ES-I3 (cell line): ENCODE measurements at regions not wholly inside any gene's neighbourhood (a gene's known extent, or its start where the extent isn't known, plus 50 kb on each side); places are given as distances from the start of the nearest gene placed in this dataset.

Experiments
- H3K36me3 ChIP-seq: 2 replicates; pipeline ENCODE4 v1.6.1; 2013; ENCODE audit warnings: mild to moderate bottlenecking, low read length, control low read depth, moderate library complexity; ENCODE audit not compliant: insufficient read depth
- H3K4me1 ChIP-seq: 2 replicates; pipeline ENCODE4 v1.6.1; 2013; ENCODE audit warnings: mild to moderate bottlenecking, control low read depth, low read length; ENCODE audit not compliant: insufficient read depth
- H3K9ac ChIP-seq: 2 replicates; pipeline ENCODE4 v1.6.1; 2013; ENCODE audit warnings: low read depth, mild to moderate bottlenecking, low read length, moderate library complexity
- H3K9me3 ChIP-seq: 2 replicates; pipeline ENCODE4 v1.6.1; 2013; ENCODE audit warnings: mild to moderate bottlenecking, low read length, moderate library complexity; ENCODE audit not compliant: control insufficient read depth, insufficient read depth

DNA sequence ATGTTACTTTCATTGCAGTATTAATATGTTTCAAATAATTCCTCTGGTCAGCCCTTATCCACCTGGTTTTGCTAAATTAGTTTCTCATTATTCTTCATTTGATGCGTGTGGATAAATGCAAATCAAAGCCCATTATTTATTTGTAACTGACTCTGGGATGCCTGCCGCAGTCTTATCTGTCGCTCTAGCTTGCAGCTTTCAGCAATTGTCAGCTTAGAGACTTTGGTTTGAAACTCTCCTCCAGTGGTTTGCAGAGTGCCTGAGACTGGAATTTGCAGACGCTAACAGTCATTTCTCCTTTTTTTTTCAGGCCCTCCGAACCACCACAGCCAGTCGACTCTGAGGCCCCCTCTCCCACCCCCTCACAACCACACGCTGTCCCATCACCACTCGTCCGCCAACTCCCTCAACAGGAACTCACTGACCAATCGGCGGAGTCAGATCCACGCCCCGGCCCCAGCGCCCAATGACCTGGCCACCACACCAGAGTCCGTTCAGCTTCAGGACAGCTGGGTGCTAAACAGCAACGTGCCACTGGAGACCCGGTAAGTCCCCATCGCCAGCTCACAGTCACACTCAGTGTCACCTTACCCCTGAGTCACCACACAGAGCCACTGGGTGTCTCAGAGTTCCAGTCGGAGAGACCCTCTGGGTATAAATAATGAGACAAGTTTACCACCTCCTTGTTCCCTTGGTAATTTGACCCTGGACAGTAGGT is 339.0 kb upstream of the WWC1 start:
- H3K36me3 ChIP-seq: no peaks in the 10 kb centered on the region
- H3K4me1 ChIP-seq: peaks cover 18% of the 10 kb centered on the region; the same call in 1 of the 2 replicates
- H3K9ac ChIP-seq: no peak overlapping the region

DNA sequence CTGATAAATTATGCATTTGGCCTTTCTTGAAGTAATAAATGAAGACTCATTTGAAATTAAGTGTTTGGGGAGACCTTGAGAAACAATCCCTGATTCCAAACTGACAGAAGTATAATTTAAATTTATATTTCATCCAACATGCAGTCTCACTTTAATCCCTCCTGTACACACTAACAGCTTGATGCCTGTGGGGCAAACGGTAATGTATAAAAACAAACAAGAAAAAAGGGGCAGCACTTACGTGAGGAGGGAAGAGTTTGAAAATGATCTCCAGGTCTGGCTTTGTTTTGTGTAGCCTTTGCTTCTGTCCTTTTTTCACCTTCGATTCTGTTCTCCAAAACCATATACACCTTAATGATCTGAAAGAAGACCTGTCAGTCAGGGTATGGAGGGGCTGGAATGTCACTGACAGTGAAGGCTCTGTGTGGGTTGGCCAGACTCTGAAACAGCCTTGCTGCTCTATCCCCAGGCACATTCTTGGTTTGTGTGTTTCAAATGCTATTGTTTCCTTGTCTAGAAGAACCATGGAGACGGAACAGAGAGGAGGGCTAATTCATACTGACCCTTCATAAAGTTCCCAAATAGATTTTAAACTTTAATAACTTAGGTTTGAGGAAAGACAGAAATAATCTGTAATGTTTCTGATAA is 338.2 kb upstream of the WWC1 start:
- H3K9me3 ChIP-seq: no peaks in the 10 kb centered on the region
- H3K9ac ChIP-seq: no peak overlapping the region
- no peaks in the 10 kb centered on the region for H3K36me3 ChIP-seq
- peaks cover 18% of the 10 kb centered on the region; the same call in 1 of the 2 replicates for H3K4me1 ChIP-seq

More for the DNA sequence above, 339.0 kb upstream of the WWC1 start:
- H3K9me3 ChIP-seq: no peaks in the 10 kb centered on the region

GRCh38 chr5:167961731-167962130 is 329.7 kb upstream of the WWC1 start:
- Histone ChIP-seq H3K9me3 (peaks cover 4% of the 10 kb centered on the region; the same call in 1 of the 2 replicates), H3K9ac (no peak overlapping the region), H3K36me3 (no peaks in the 10 kb centered on the region), H3K4me1 (no peaks in the 10 kb centered on the region)

DNA sequence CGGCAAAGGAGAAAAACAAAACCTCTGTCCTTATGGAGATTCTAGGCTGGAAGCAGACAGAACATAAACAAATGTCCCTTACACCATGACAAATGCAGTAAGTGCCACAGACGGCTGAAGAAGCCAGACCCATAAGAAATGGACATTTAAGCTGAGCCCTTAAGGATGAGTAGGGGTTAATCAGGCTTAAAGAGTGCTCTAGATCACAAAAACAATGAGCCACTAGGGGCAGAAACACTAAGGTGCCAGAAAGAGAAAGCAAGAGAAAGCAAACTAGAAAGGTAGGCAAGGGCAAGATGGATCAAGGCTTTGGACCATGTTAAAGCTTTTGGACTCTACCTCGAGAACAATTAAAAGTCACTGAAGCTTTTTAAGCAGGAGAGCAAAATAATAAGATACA is 326.9 kb upstream of the WWC1 start:
- no peaks in the 10 kb centered on the region for H3K4me1 ChIP-seq
- H3K36me3 ChIP-seq: no peaks in the 10 kb centered on the region
- H3K9me3 ChIP-seq: peaks cover 4% of the 10 kb centered on the region; the same call in 1 of the 2 replicates
- no peak overlapping the region for H3K9ac ChIP-seq

GRCh38 chr5:167965710-167966109 is 325.7 kb upstream of the WWC1 start:
- Histone ChIP-seq H3K9ac (no peak overlapping the region), H3K9me3 (no peaks in the 10 kb centered on the region), H3K4me1 (no peaks in the 10 kb centered on the region), H3K36me3 (no peaks in the 10 kb centered on the region)

DNA sequence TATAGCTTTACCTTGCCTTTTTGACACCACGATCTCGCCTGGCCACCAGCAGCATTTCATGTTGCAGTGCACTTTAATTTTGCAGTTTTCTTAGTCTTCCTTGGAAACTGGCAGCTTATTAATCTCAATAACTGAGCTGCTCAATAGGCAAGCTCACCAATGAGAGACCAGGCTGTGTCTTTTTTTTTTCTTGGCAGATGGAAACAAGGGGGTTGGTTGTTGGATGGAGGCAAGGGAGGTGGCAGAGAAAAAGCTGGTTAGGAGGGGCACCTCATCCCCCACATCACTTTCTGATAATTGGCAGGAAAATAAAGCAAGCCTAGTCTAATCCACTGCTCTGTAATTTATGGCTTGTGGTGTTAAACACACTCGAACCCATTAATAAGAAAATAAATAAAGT is 324.5 kb upstream of the WWC1 start:
- Histone ChIP-seq H3K36me3 (no peaks in the 10 kb centered on the region), H3K4me1 (no peaks in the 10 kb centered on the region), H3K9ac (no peak overlapping the region), H3K9me3 (no peaks in the 10 kb centered on the region)

GRCh38 chr5:167967494-167968177 is 323.8 kb upstream of the WWC1 start:
- Histone ChIP-seq H3K36me3 (no peaks in the 10 kb centered on the region), H3K9ac (no peak overlapping the region), H3K4me1 (no peaks in the 10 kb centered on the region), H3K9me3 (no peaks in the 10 kb centered on the region)

DNA sequence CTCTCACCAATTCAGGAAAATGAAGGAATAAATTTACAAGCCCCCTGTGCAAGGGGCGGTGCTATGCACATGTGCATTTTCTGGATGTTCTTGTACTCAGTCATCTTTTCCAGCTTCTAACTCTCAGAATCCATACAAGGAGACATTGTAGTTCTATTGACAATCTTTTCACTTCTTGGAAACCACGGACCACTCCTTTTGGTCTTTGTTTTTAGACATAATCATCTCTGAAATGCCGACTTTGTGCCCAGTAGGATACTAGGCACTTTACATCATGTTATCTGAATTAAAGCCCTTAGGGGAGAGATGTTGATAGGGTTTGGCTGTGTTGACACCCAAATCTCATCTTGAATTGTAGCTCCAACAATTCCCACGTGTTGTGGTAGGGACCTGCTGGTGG is 322.6 kb upstream of the WWC1 start:
- Histone ChIP-seq H3K9me3 (no peaks in the 10 kb centered on the region), H3K9ac (no peak overlapping the region), H3K4me1 (no peaks in the 10 kb centered on the region), H3K36me3 (no peaks in the 10 kb centered on the region)

DNA sequence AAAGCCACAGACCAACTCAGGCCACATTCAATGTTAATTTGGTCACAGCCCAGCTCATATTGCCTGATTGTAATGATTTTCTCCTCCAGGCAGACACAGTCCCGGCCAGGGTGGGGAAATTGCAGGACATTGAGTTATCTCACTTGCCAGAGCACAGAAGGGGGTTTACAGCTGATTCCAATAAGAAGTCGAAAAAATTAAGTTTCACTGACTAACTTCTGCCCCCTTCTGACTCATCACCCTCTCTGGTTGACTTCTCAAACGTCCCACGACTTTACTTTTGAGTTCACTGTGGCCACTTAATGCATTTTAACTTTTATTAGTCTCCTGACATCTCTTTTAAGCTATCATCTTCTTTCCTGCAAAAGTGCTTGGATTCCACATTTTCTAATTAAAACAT is 321.4 kb upstream of the WWC1 start:
- Histone ChIP-seq H3K9me3 (no peaks in the 10 kb centered on the region), H3K9ac (no peak overlapping the region), H3K4me1 (no peaks in the 10 kb centered on the region), H3K36me3 (no peaks in the 10 kb centered on the region)

GRCh38 chr5:167971706-167972105 is 319.7 kb upstream of the WWC1 start:
- H3K36me3 ChIP-seq: no peaks in the 10 kb centered on the region
- no peaks in the 10 kb centered on the region for H3K9me3 ChIP-seq
- no peaks in the 10 kb centered on the region for H3K4me1 ChIP-seq
- H3K9ac ChIP-seq: no peak overlapping the region

DNA sequence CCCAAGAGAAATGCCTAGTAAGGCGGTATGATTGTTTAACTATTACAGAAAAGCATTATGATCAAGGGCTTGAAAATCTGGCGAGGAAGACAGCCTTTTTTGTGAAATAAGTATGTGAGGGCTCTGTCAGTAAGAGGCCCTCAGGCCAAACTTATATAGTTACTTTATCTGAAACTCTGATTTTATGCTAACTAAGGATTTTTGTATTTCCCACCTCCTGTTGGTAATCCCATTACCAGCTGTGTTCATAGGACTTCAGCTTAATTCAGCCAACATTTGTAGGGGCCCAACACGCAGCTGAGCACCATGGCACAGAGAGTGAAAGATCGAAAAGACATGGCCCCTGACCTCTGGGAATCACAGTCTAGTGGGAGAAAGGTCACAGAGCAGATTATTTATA is 318.3 kb upstream of the WWC1 start:
- H3K9me3 ChIP-seq: no peaks in the 10 kb centered on the region
- H3K4me1 ChIP-seq: no peaks in the 10 kb centered on the region
- no peak overlapping the region for H3K9ac ChIP-seq
- no peaks in the 10 kb centered on the region for H3K36me3 ChIP-seq

GRCh38 chr5:167984951-167985350 is 306.5 kb upstream of the WWC1 start:
- no peak overlapping the region for H3K9ac ChIP-seq
- H3K9me3 ChIP-seq: no peaks in the 10 kb centered on the region
- H3K36me3 ChIP-seq: no peaks in the 10 kb centered on the region
- peaks cover 9% of the 10 kb centered on the region for H3K4me1 ChIP-seq

- Histone ChIP-seq H3K9ac (no peak overlapping the region), H3K4me1 (peaks cover 9% of the 10 kb centered on the region), H3K36me3 (no peaks in the 10 kb centered on the region), H3K9me3 (no peaks in the 10 kb centered on the region)
These were observed 306.1 kb upstream of the WWC1 start for GRCh38 chr5:167985373-167985772.

DNA sequence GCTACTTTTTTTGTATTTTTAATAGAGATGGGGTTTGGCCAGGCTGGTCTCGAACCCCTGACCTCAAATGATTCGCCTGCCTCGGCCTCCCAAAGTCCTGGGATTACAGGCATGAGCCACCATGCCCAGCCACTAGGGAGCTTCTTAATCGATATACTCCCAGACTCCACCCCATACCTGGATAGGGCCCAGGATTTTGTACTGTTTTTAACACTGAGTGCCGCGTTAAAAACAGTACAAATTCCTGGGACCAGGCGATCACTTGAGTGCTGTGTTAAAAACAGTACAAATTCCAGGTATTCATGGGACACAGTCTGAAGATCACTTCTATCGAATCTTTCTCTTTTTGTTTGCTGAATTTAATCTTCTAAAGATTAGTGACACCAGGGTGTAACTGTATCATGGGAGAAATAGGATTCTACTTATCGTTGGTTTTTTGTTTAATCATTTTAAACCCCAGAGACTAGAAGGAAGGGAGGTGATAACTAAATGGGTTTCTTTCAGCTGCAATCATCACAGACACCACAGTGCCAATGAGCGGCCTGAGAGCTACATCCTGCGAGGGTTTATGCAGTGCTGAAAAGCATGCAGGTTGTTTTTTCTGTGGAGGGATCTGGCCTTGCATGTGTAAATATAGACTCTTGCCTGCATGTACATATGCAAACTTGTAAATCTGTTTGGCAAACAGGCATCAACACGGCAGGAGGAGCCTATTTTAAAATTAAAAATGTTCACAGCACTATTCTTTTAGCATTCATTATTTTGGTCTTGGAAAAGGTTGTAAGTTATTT is 303.8 kb upstream of the WWC1 start:
- H3K9ac ChIP-seq: no peak overlapping the region
- no peaks in the 10 kb centered on the region for H3K9me3 ChIP-seq
- no peaks in the 10 kb centered on the region for H3K36me3 ChIP-seq
- H3K4me1 ChIP-seq: peaks cover 9% of the 10 kb centered on the region
